B cell (primary cell): ENCODE measurements at regions not wholly inside any gene's neighbourhood (a gene's known extent, or its start where the extent isn't known, plus 50 kb on each side); places are given as distances from the start of the nearest gene placed in this dataset.

Experiments
- CTCF ChIP-seq: fragments of 200-600 bp; IDR thresholded peaks from one replicate; pipeline ENCODE4 v1.8.0; 2022; ENCODE audit warnings: antibody characterized with exemption, mild to moderate bottlenecking
- EZH2 ChIP-seq: IDR thresholded peaks from 2 replicates; pipeline ENCODE4 v1.6.1; 2012; ENCODE audit warnings: borderline replicate concordance, low read depth, mild to moderate bottlenecking, moderate library complexity, low read length; ENCODE audit not compliant: insufficient read depth, poor library complexity, severe bottlenecking

GRCh38 chr15:95897651-95898050 is 432.8 kb upstream of the NR2F2 start:
- TF ChIP-seq CTCF (no peak), EZH2 (no peak)
